ENCODE measurements at regions not wholly inside any gene's neighbourhood (a gene's known extent, or its start where the extent isn't known, plus 50 kb on each side); places are given as distances from the start of the nearest gene placed in this dataset.

DNA sequence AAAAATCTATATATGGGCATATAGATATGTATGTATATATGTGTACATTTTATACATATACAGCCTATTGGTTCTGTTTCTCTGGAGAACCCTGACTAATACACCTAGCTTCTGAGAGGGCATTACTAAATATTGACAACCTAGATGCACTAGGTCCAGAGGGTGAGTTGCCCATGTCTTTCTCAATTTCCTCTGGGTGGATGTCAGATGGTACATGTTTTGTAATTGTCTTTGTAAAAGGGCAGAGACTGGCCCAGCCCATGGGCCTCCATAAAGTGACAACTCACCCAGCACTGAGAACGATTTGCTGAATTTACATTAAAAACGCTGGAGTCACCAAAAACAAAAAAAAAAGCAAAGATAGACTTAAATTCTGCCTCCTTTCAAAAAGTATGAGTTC is 198.5 kb upstream of the FAM241A start:
- no peaks in the 10 kb centered on the region for H3K9me3 ChIP-seq
- H3K4me3 ChIP-seq: no peak overlapping the region
- no peaks in the 10 kb centered on the region for H3K27me3 ChIP-seq
- no peaks in the 10 kb centered on the region for H3K36me3 ChIP-seq (replicated peaks in 1 of 2; ENCODE audit: insufficient read depth in 1 of 2, low read depth in 2 of 2)
- WGBS, 2 donors: 39 to 40% methylated on average over 2 of the region's 2 CpGs
- no peaks in the 10 kb centered on the region for H3K4me1 ChIP-seq
- ATAC-seq: no peak
- no peak for TF ChIP-seq POLR2A (IDR thresholded peaks at IDR 0.05)
- TF ChIP-seq, protein P1, sequence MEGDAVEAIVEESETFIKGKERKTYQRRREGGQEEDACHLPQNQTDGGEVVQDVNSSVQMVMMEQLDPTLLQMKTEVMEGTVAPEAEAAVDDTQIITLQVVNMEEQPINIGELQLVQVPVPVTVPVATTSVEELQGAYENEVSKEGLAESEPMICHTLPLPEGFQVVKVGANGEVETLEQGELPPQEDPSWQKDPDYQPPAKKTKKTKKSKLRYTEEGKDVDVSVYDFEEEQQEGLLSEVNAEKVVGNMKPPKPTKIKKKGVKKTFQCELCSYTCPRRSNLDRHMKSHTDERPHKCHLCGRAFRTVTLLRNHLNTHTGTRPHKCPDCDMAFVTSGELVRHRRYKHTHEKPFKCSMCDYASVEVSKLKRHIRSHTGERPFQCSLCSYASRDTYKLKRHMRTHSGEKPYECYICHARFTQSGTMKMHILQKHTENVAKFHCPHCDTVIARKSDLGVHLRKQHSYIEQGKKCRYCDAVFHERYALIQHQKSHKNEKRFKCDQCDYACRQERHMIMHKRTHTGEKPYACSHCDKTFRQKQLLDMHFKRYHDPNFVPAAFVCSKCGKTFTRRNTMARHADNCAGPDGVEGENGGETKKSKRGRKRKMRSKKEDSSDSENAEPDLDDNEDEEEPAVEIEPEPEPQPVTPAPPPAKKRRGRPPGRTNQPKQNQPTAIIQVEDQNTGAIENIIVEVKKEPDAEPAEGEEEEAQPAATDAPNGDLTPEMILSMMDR (IDR thresholded peaks at IDR 0.05): no peak
- intact Hi-C loops (cut with DNase I): no loop called here
- DNase-seq: no peak
- no peak overlapping the region for H3K27ac ChIP-seq

DNA sequence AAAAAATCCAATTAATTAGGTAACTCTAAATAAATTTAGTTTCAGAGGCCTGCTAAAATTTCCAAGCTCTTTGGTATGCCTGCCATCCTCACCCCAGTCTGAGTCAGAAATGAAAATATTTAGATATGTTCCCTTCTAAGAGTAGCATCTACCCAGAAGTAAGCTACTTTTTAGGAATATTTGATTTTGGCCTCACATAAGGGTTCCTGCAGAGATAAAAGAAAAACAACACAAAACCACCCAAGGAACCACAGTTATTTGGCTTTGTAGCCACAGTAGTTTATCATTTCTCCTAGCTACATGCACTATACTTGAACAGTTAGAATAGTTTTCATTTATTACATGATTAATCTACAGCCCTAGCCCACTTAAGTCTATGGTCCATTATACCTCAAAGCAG is 192.6 kb upstream of the FAM241A start:
- no peaks in the 10 kb centered on the region for H3K27me3 ChIP-seq
- DNase-seq (no peak), ATAC-seq (no peak)
- no peaks in the 10 kb centered on the region for H3K36me3 ChIP-seq (replicated peaks in 1 of 2; ENCODE audit: insufficient read depth in 1 of 2, low read depth in 2 of 2)
- H3K9me3 ChIP-seq: no peaks in the 10 kb centered on the region
- intact Hi-C loops (cut with DNase I): no loop called here
- H3K4me1 ChIP-seq: no peaks in the 10 kb centered on the region
- no peak overlapping the region for H3K27ac ChIP-seq
- TF ChIP-seq, protein P1 (IDR thresholded peaks at IDR 0.05): no peak
- TF ChIP-seq POLR2A (IDR thresholded peaks at IDR 0.05): no peak
- no peak overlapping the region for H3K4me3 ChIP-seq

DNA sequence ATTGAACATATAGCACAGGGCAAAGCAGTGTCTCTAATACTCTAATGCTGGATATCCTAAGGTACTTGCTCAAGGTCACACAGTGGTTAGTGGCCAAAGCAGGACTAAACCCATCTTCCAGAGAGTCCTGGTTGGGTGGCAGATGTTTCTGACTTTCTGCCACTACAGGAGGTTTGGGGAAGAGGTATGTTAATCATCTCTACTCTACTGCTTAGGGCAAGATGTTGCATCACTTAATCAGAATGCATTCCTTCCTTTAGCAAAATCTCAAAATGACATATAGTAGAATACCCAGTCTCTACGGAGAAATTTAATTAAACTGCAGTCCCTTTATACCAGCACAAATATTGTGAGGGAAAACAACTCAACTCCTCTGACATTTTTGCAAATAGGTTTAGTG is 190.7 kb upstream of the FAM241A start:
- ATAC-seq: no peak
- Histone ChIP-seq H3K27me3 (no peaks in the 10 kb centered on the region), H3K4me1 (no peaks in the 10 kb centered on the region), H3K4me3 (no peak overlapping the region), H3K27ac (no peak overlapping the region), H3K9me3 (no peaks in the 10 kb centered on the region), H3K36me3 (replicated peaks in 1 of 2; ENCODE audit: insufficient read depth in 1 of 2, low read depth in 2 of 2) (no peaks in the 10 kb centered on the region)
- no peak for TF ChIP-seq POLR2A (IDR thresholded peaks at IDR 0.05)
- TF ChIP-seq, protein P1 (IDR thresholded peaks at IDR 0.05): no peak
- WGBS, 2 donors: 15 to 33% methylated on average over 1 of the region's 1 CpG
- intact Hi-C loops (cut with DNase I): no loop called here
- DNase-seq: no peak

- Histone ChIP-seq H3K4me1 (no peaks in the 10 kb centered on the region), H3K4me3 (no peak overlapping the region), H3K27me3 (no peaks in the 10 kb centered on the region), H3K36me3 (replicated peaks in 1 of 2; ENCODE audit: insufficient read depth in 1 of 2, low read depth in 2 of 2) (no peaks in the 10 kb centered on the region), H3K27ac (no peak overlapping the region), H3K9me3 (no peaks in the 10 kb centered on the region)
- WGBS, 2 donors: 29 to 36% methylated on average over 4 of the region's 4 CpGs
- TF ChIP-seq POLR2A (IDR thresholded peaks at IDR 0.05): no peak
- TF ChIP-seq, protein P1 (IDR thresholded peaks at IDR 0.05): no peak
- intact Hi-C loops (cut with DNase I): no loop called here
- DNase-seq: no peak
- ATAC-seq: no peak
These were observed 190.3 kb upstream of the FAM241A start for GRCh38 chr4:111955001-111955400.

DNA sequence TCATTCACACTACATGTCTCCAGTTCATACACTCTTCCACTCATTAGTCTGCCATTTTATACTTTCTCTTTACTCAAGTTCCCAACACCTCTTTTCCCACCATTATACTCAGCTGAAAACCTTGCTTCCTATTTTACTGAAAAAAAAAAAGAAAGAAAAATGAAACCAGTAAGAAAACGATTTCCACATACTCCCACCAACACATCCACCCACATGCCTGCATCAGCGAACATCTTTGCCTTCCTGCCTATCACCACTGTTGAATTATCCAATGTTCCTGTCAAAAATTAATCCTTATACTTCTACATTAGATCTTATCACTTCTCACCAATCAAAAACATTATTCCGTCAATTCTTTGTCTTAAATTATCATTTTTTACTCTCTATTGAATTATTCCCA is 188.1 kb upstream of the FAM241A start:
- no peak for DNase-seq
- no peak for ATAC-seq
- intact Hi-C loops (cut with DNase I): no loop called here
- Histone ChIP-seq H3K4me3 (no peak overlapping the region), H3K36me3 (replicated peaks in 1 of 2; ENCODE audit: insufficient read depth in 1 of 2, low read depth in 2 of 2) (no peaks in the 10 kb centered on the region), H3K27me3 (no peaks in the 10 kb centered on the region), H3K4me1 (no peaks in the 10 kb centered on the region), H3K27ac (no peak overlapping the region), H3K9me3 (no peaks in the 10 kb centered on the region)
- TF ChIP-seq, protein P1 (IDR thresholded peaks at IDR 0.05): no peak
- no peak for TF ChIP-seq POLR2A (IDR thresholded peaks at IDR 0.05)
- WGBS, 2 donors: 40 to 50% methylated on average over 3 of the region's 3 CpGs
